ENCODE measurements at regions not wholly inside any gene's neighbourhood (a gene's known extent, or its start where the extent isn't known, plus 50 kb on each side); places are given as distances from the start of the nearest gene placed in this dataset.

DNA sequence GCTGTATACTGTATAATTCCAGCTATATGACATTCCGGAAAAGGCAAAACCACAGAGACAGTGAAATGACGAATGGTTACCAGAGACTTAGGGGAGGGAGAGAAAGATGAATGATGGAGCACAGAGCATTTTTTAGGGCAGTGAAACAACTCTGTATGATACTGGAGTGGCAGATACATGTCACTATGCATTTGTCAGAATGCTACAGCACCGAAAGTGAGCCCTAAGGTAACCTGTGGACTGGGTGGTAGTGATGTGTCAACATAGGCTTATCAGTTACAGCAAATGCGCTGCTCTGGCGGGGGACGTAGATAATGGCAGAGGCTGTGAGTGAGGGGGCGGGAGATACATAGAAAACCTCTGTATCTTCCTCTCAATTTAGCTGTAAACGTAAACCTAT, 201.3 kb upstream of the SSTR4 start (continued):
- TF ChIP-seq, protein P1, sequence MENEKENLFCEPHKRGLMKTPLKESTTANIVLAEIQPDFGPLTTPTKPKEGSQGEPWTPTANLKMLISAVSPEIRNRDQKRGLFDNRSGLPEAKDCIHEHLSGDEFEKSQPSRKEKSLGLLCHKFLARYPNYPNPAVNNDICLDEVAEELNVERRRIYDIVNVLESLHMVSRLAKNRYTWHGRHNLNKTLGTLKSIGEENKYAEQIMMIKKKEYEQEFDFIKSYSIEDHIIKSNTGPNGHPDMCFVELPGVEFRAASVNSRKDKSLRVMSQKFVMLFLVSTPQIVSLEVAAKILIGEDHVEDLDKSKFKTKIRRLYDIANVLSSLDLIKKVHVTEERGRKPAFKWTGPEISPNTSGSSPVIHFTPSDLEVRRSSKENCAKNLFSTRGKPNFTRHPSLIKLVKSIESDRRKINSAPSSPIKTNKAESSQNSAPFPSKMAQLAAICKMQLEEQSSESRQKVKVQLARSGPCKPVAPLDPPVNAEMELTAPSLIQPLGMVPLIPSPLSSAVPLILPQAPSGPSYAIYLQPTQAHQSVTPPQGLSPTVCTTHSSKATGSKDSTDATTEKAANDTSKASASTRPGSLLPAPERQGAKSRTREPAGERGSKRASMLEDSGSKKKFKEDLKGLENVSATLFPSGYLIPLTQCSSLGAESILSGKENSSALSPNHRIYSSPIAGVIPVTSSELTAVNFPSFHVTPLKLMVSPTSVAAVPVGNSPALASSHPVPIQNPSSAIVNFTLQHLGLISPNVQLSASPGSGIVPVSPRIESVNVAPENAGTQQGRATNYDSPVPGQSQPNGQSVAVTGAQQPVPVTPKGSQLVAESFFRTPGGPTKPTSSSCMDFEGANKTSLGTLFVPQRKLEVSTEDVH (IDR thresholded peaks at IDR 0.05; ENCODE audit: low read depth, partially characterized antibody): no peak
- TF ChIP-seq THRAP3 (IDR thresholded peaks at IDR 0.05; ENCODE audit: borderline replicate concordance) (no peak), ZNF830 (CRISPR knock-in tag; IDR thresholded peaks at IDR 0.05) (no peak), KAT7 (CRISPR knock-in tag; IDR thresholded peaks at IDR 0.05; ENCODE audit: borderline replicate concordance) (no peak), ASH1L (IDR thresholded peaks at IDR 0.05; ENCODE audit: borderline replicate concordance, low read depth, partially characterized antibody) (no peak), ARID1B (IDR thresholded peaks at IDR 0.05) (peak; percentile 96), SP1 (CRISPR knock-in tag; IDR thresholded peaks at IDR 0.05) (no peak), PHF21A (IDR thresholded peaks at IDR 0.05; ENCODE audit: borderline replicate concordance, low read depth) (no peak), SMARCA5 (IDR thresholded peaks at IDR 0.05) (no peak), PHF8 (IDR thresholded peaks at IDR 0.05; ENCODE audit: borderline replicate concordance, low read length) (no peak), ZNF436 (CRISPR knock-in tag; IDR thresholded peaks at IDR 0.05) (no peak), MCM7 (IDR thresholded peaks at IDR 0.05) (no peak), ZNF175 (CRISPR knock-in tag; IDR thresholded peaks at IDR 0.05; ENCODE audit: low read depth) (no peak)
- TF ChIP-seq, protein P2, sequence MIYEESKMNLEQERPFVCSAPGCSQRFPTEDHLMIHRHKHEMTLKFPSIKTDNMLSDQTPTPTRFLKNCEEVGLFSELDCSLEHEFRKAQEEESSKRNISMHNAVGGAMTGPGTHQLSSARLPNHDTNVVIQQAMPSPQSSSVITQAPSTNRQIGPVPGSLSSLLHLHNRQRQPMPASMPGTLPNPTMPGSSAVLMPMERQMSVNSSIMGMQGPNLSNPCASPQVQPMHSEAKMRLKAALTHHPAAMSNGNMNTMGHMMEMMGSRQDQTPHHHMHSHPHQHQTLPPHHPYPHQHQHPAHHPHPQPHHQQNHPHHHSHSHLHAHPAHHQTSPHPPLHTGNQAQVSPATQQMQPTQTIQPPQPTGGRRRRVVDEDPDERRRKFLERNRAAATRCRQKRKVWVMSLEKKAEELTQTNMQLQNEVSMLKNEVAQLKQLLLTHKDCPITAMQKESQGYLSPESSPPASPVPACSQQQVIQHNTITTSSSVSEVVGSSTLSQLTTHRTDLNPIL (CRISPR knock-in tag; IDR thresholded peaks at IDR 0.05): no peak
- TF ChIP-seq, protein P3, sequence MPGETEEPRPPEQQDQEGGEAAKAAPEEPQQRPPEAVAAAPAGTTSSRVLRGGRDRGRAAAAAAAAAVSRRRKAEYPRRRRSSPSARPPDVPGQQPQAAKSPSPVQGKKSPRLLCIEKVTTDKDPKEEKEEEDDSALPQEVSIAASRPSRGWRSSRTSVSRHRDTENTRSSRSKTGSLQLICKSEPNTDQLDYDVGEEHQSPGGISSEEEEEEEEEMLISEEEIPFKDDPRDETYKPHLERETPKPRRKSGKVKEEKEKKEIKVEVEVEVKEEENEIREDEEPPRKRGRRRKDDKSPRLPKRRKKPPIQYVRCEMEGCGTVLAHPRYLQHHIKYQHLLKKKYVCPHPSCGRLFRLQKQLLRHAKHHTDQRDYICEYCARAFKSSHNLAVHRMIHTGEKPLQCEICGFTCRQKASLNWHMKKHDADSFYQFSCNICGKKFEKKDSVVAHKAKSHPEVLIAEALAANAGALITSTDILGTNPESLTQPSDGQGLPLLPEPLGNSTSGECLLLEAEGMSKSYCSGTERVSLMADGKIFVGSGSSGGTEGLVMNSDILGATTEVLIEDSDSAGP (CRISPR knock-in tag; IDR thresholded peaks at IDR 0.05): no peak
- TF ChIP-seq, protein P4, sequence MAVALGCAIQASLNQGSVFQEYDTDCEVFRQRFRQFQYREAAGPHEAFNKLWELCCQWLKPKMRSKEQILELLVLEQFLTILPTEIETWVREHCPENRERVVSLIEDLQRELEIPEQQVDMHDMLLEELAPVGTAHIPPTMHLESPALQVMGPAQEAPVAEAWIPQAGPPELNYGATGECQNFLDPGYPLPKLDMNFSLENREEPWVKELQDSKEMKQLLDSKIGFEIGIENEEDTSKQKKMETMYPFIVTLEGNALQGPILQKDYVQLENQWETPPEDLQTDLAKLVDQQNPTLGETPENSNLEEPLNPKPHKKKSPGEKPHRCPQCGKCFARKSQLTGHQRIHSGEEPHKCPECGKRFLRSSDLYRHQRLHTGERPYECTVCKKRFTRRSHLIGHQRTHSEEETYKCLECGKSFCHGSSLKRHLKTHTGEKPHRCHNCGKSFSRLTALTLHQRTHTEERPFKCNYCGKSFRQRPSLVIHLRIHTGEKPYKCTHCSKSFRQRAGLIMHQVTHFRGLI (CRISPR knock-in tag; IDR thresholded peaks at IDR 0.05): no peak
- TF ChIP-seq, protein P5, sequence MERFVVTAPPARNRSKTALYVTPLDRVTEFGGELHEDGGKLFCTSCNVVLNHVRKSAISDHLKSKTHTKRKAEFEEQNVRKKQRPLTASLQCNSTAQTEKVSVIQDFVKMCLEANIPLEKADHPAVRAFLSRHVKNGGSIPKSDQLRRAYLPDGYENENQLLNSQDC (CRISPR knock-in tag; IDR thresholded peaks at IDR 0.05): no peak
- TF ChIP-seq, protein P6, sequence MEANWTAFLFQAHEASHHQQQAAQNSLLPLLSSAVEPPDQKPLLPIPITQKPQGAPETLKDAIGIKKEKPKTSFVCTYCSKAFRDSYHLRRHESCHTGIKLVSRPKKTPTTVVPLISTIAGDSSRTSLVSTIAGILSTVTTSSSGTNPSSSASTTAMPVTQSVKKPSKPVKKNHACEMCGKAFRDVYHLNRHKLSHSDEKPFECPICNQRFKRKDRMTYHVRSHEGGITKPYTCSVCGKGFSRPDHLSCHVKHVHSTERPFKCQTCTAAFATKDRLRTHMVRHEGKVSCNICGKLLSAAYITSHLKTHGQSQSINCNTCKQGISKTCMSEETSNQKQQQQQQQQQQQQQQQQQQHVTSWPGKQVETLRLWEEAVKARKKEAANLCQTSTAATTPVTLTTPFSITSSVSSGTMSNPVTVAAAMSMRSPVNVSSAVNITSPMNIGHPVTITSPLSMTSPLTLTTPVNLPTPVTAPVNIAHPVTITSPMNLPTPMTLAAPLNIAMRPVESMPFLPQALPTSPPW (CRISPR knock-in tag; IDR thresholded peaks at IDR 0.05): peak; percentile 52
- TF ChIP-seq, protein P7, sequence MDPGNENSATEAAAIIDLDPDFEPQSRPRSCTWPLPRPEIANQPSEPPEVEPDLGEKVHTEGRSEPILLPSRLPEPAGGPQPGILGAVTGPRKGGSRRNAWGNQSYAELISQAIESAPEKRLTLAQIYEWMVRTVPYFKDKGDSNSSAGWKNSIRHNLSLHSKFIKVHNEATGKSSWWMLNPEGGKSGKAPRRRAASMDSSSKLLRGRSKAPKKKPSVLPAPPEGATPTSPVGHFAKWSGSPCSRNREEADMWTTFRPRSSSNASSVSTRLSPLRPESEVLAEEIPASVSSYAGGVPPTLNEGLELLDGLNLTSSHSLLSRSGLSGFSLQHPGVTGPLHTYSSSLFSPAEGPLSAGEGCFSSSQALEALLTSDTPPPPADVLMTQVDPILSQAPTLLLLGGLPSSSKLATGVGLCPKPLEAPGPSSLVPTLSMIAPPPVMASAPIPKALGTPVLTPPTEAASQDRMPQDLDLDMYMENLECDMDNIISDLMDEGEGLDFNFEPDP (CRISPR knock-in tag; IDR thresholded peaks at IDR 0.05): no peak

All from K562 (cell line).